Nephron progenitor cell (in vitro differentiated cells): ENCODE measurements at regions not wholly inside any gene's neighbourhood (a gene's known extent, or its start where the extent isn't known, plus 50 kb on each side); places are given as distances from the start of the nearest gene placed in this dataset.
A peak's percentile ranks its signal among the peaks of the same experiment; 100 is the strongest.
"Not testable (repeated sequence)": the region's sequence is repeated elsewhere in the genome, so short reads cannot be mapped to it uniquely, and the experiment has no call there.

Experiments
- DNase-seq: peaks from one replicate; pipeline ENCODE4 v3.0.0; 2021
- H3K27ac Mint-ChIP-seq: 2 replicates; pipeline ENCODE4 v1.8.0; 2021; ENCODE audit warnings: mild to moderate bottlenecking, moderate library complexity, mixed read lengths
- H3K27me3 Mint-ChIP-seq: 2 replicates; pipeline ENCODE4 v1.8.0; 2021; ENCODE audit warnings: mild to moderate bottlenecking, low read depth, mixed read lengths; ENCODE audit not compliant: poor library complexity
- H3K36me3 Mint-ChIP-seq: 2 replicates; pipeline ENCODE4 v1.8.0; 2021; ENCODE audit warnings: low read depth, mixed read lengths
- H3K4me1 Mint-ChIP-seq: 2 replicates; pipeline ENCODE4 v1.8.0; 2021; ENCODE audit warnings: mixed read lengths
- H3K4me3 Mint-ChIP-seq: 2 replicates; pipeline ENCODE4 v1.8.0; 2021; ENCODE audit warnings: mild to moderate bottlenecking, moderate library complexity, mixed read lengths
- H3K9me3 Mint-ChIP-seq: 2 replicates; pipeline ENCODE4 v1.8.0; 2021; ENCODE audit warnings: mild to moderate bottlenecking, moderate library complexity, mixed read lengths
- CTCF ChIP-seq: fragments of 200-600 bp; sonication (generic); IDR thresholded peaks from 2 replicates; pipeline ENCODE4 v1.5.0; 2021; ENCODE audit warnings: antibody characterized with exemption

GRCh38 chr11:13216711-13217075 is 60.9 kb upstream of the BMAL1 start:
- no peak for TF ChIP-seq CTCF
- no peak overlapping the region for H3K27ac Mint-ChIP-seq
- peaks cover 16% of the 10 kb centered on the region for H3K4me1 Mint-ChIP-seq
- no peaks in the 10 kb centered on the region for H3K36me3 Mint-ChIP-seq
- no peak for DNase-seq
- peaks cover 9% of the 10 kb centered on the region for H3K27me3 Mint-ChIP-seq
- H3K4me3 Mint-ChIP-seq: no peak overlapping the region
- no peaks in the 10 kb centered on the region for H3K9me3 Mint-ChIP-seq

- H3K9me3 Mint-ChIP-seq, H3K4me3 Mint-ChIP-seq, H3K36me3 Mint-ChIP-seq: not testable (repeated sequence)
Observed at GRCh38 chr11:13218685-13219084, 58.9 kb upstream of the BMAL1 start.

GRCh38 chr11:13220148-13220547 is 57.4 kb upstream of the BMAL1 start:
- H3K4me3 Mint-ChIP-seq: no peak overlapping the region
- H3K27ac Mint-ChIP-seq: no peak overlapping the region
- no peaks in the 10 kb centered on the region for H3K9me3 Mint-ChIP-seq
- no peak for DNase-seq
- TF ChIP-seq CTCF: no peak
- peaks cover 9% of the 10 kb centered on the region for H3K27me3 Mint-ChIP-seq
- no peaks in the 10 kb centered on the region for H3K36me3 Mint-ChIP-seq
- H3K4me1 Mint-ChIP-seq: peaks cover 15% of the 10 kb centered on the region

More at GRCh38 chr11:13218685-13219084, 58.9 kb upstream of the BMAL1 start:
- H3K27me3 Mint-ChIP-seq, DNase-seq, H3K27ac Mint-ChIP-seq: not testable (repeated sequence)
- peaks cover 25% of the 10 kb centered on the region for H3K4me1 Mint-ChIP-seq

GRCh38 chr11:13221722-13222121 is 55.9 kb upstream of the BMAL1 start:
- no peak for TF ChIP-seq CTCF
- Mint-ChIP-seq H3K36me3 (no peaks in the 10 kb centered on the region), H3K27me3 (peaks cover 10% of the 10 kb centered on the region), H3K4me3 (no peak overlapping the region), H3K9me3 (no peaks in the 10 kb centered on the region), H3K27ac (no peak overlapping the region), H3K4me1 (peaks cover 15% of the 10 kb centered on the region)
- DNase-seq: no peak

- DNase-seq: no peak
Observed at GRCh38 chr11:13222285-13222684, 55.3 kb upstream of the BMAL1 start.

GRCh38 chr11:13223112-13223511 is 54.5 kb upstream of the BMAL1 start:
- no peak overlapping the region for H3K4me3 Mint-ChIP-seq
- no peaks in the 10 kb centered on the region for H3K9me3 Mint-ChIP-seq
- H3K4me1 Mint-ChIP-seq: peaks cover 16% of the 10 kb centered on the region
- peak overlapping the region; percentile 21 for H3K27ac Mint-ChIP-seq
- no peak for TF ChIP-seq CTCF
- no peak for DNase-seq
- H3K36me3 Mint-ChIP-seq: no peaks in the 10 kb centered on the region
- peaks cover 11% of the 10 kb centered on the region for H3K27me3 Mint-ChIP-seq

More at GRCh38 chr11:13222285-13222684, 55.3 kb upstream of the BMAL1 start:
- no peaks in the 10 kb centered on the region for H3K36me3 Mint-ChIP-seq
- H3K4me1 Mint-ChIP-seq: peaks cover 15% of the 10 kb centered on the region
- H3K4me3 Mint-ChIP-seq: no peak overlapping the region
- H3K9me3 Mint-ChIP-seq: no peaks in the 10 kb centered on the region
- no peak for TF ChIP-seq CTCF
- H3K27ac Mint-ChIP-seq: no peak overlapping the region
- peaks cover 11% of the 10 kb centered on the region for H3K27me3 Mint-ChIP-seq
